HepG2 (cell line): ENCODE measurements at regions not wholly inside any gene's neighbourhood (a gene's known extent, or its start where the extent isn't known, plus 50 kb on each side); places are given as distances from the start of the nearest gene placed in this dataset.

Experiments
- CCDC6 ChIP-seq: sonication (generic); formaldehyde crosslinking; IDR thresholded peaks from 2 replicates; pipeline ENCODE4 v1.8.1; 2022; ENCODE audit warnings: mild to moderate bottlenecking, missing genetic modification reagents, moderate library complexity
- CTCF ChIP-seq: sonication (generic); formaldehyde crosslinking; IDR thresholded peaks from 2 replicates; pipeline ENCODE4 v1.5.0; 2020; ENCODE audit warnings: mild to moderate bottlenecking, missing genetic modification reagents, moderate library complexity
- HDAC2 ChIP-seq: sonication (generic); formaldehyde crosslinking; IDR thresholded peaks from 2 replicates; pipeline ENCODE4 v1.4.0; 2020; ENCODE audit warnings: missing genetic modification reagents
- NAIF1 ChIP-seq: sonication (generic); formaldehyde crosslinking; IDR thresholded peaks from 2 replicates; pipeline ENCODE4 v1.5.0; 2020; ENCODE audit warnings: mild to moderate bottlenecking, missing genetic modification reagents, borderline replicate concordance
- POLR2A ChIP-seq, 2 experiments: IDR thresholded peaks; 2 replicates each; pipeline ENCODE4 v1.6.1; 2011; ENCODE audit warnings: low read depth in 2 of 2, low read length in 2 of 2, mild to moderate bottlenecking in 1 of 2, moderate library complexity in 1 of 2; ENCODE audit not compliant: insufficient read depth in 1 of 2
- RARA ChIP-seq: IDR thresholded peaks from 2 replicates; pipeline ENCODE4 v1.6.1; 2016; ENCODE audit warnings: missing genetic modification reagents, missing compliant biosample characterization
- TAF1 ChIP-seq: sonication (generic); formaldehyde crosslinking; IDR thresholded peaks from 2 replicates; pipeline ENCODE4 v1.4.0; 2020; ENCODE audit warnings: missing genetic modification reagents
- TARDBP ChIP-seq: sonication (generic); formaldehyde crosslinking; IDR thresholded peaks from 2 replicates; pipeline ENCODE4 v1.8.0; 2022; ENCODE audit warnings: mild to moderate bottlenecking, missing genetic modification reagents
- TF ChIP-seq, protein P1 (sequence below): sonication (generic); formaldehyde crosslinking; IDR thresholded peaks from 2 replicates; pipeline ENCODE4 v1.8.0; 2022; ENCODE audit warnings: mild to moderate bottlenecking, missing genetic modification reagents, moderate library complexity
- TF ChIP-seq, protein P2 (sequence below): sonication (generic); formaldehyde crosslinking; IDR thresholded peaks from 2 replicates; pipeline ENCODE4 v1.4.0; 2020; ENCODE audit warnings: mild to moderate bottlenecking, missing genetic modification reagents
- TF ChIP-seq, protein P3 (sequence below): sonication (generic); formaldehyde crosslinking; IDR thresholded peaks from 2 replicates; pipeline ENCODE4 v1.4.0; 2020; ENCODE audit warnings: low read depth, mild to moderate bottlenecking, missing genetic modification reagents

DNA sequence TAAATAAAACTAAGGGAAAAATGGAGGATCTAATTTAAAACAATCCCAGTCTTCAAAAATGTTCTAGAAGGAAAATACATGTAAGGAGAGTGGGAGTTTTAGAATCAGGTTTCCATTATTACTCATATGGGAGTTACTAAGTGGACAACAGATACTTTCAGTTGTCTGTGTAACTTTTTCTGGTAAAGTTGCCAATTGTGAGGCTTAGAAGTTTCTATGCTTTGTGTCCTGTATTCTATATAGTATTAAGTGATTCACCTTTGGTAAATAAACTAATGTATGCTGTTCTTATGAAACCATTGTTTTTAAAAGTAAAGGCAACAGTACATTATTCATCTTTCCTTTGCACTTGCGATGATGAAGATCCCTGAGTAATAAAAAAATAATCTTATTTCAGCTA, 274.9 kb downstream of the NR4A2 start:
- TF ChIP-seq CTCF (CRISPR knock-in tag) (no peak), POLR2A (IDR thresholded peaks at IDR 0.05; ENCODE audit: insufficient read depth in 1 of 2, low read depth in 2 of 2, low read length in 2 of 2) (no peak), NAIF1 (CRISPR knock-in tag) (no peak), TAF1 (CRISPR knock-in tag) (no peak), CCDC6 (CRISPR knock-in tag) (no peak), HDAC2 (no peak), TARDBP (CRISPR knock-in tag) (no peak), RARA (CRISPR knock-in tag) (no peak)
- TF ChIP-seq, protein P1, sequence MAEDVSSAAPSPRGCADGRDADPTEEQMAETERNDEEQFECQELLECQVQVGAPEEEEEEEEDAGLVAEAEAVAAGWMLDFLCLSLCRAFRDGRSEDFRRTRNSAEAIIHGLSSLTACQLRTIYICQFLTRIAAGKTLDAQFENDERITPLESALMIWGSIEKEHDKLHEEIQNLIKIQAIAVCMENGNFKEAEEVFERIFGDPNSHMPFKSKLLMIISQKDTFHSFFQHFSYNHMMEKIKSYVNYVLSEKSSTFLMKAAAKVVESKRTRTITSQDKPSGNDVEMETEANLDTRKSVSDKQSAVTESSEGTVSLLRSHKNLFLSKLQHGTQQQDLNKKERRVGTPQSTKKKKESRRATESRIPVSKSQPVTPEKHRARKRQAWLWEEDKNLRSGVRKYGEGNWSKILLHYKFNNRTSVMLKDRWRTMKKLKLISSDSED = no peak
- TF ChIP-seq, protein P2, sequence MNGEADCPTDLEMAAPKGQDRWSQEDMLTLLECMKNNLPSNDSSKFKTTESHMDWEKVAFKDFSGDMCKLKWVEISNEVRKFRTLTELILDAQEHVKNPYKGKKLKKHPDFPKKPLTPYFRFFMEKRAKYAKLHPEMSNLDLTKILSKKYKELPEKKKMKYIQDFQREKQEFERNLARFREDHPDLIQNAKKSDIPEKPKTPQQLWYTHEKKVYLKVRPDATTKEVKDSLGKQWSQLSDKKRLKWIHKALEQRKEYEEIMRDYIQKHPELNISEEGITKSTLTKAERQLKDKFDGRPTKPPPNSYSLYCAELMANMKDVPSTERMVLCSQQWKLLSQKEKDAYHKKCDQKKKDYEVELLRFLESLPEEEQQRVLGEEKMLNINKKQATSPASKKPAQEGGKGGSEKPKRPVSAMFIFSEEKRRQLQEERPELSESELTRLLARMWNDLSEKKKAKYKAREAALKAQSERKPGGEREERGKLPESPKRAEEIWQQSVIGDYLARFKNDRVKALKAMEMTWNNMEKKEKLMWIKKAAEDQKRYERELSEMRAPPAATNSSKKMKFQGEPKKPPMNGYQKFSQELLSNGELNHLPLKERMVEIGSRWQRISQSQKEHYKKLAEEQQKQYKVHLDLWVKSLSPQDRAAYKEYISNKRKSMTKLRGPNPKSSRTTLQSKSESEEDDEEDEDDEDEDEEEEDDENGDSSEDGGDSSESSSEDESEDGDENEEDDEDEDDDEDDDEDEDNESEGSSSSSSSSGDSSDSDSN (CRISPR knock-in tag) = no peak
- TF ChIP-seq, protein P3, sequence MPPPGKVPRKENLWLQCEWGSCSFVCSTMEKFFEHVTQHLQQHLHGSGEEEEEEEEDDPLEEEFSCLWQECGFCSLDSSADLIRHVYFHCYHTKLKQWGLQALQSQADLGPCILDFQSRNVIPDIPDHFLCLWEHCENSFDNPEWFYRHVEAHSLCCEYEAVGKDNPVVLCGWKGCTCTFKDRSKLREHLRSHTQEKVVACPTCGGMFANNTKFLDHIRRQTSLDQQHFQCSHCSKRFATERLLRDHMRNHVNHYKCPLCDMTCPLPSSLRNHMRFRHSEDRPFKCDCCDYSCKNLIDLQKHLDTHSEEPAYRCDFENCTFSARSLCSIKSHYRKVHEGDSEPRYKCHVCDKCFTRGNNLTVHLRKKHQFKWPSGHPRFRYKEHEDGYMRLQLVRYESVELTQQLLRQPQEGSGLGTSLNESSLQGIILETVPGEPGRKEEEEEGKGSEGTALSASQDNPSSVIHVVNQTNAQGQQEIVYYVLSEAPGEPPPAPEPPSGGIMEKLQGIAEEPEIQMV (CRISPR knock-in tag) = no peak
